ENCODE measurements at regions not wholly inside any gene's neighbourhood (a gene's known extent, or its start where the extent isn't known, plus 50 kb on each side); places are given as distances from the start of the nearest gene placed in this dataset.

DNA sequence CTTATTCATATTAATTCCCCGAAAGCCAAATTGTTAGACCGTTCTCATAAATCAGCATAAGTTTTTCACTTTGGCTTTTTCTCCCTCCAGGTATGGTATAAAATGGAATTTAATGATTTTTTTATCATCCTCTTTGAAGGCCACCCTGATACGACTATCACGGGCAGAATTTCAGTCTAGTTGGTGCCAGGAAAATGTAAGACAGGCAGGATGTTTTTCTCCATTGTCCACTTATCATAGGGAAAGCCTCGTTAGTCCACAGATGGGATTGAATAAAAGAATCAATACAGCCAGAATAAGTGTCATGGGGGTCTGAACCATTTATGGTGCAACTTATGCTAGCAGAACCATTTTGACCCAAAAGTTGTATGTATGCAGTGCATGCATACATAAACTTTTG lies 566.0 kb upstream of the ARGLU1 start:
- no peak for DNase-seq

DNA sequence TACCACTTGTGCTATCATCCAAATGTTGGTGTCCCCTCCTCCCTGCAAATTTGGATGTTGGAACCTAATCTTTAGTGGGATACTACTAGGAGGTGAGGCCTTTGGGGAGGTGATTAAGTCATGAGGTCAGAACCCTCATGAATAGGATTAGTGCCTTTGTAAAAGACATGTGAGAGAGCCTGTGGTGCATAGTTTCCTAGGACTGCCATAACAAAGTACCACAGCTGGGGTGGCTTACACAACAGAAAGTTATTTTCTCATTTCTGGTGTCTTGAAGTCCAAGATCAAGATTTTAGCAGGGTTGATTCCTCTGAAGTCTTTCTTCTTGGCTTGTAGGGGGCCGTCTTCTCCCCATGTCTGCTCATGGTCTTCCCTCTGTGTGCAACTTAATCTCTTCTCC lies 562.6 kb upstream of the ARGLU1 start:
- DNase-seq: no peak

DNA sequence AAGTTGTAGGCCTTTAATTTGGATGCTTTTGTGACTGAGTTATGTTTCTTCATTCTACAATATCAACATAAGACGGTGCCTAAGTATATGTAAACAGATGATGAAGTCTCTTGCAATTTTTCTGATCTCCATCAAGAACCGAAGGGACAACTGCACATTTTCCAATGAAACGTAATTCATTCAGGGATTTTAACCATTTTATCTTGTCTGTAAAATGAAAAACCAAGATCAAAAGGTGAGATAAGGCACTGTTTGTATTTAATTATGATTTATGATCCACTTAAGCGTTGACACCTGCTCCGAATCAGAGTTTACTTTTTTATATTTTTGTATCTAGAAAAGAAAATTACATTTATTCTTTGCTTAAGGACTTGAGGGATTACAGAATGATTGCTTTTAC lies 556.8 kb upstream of the ARGLU1 start:
- peak; percentile 78 for DNase-seq

DNA sequence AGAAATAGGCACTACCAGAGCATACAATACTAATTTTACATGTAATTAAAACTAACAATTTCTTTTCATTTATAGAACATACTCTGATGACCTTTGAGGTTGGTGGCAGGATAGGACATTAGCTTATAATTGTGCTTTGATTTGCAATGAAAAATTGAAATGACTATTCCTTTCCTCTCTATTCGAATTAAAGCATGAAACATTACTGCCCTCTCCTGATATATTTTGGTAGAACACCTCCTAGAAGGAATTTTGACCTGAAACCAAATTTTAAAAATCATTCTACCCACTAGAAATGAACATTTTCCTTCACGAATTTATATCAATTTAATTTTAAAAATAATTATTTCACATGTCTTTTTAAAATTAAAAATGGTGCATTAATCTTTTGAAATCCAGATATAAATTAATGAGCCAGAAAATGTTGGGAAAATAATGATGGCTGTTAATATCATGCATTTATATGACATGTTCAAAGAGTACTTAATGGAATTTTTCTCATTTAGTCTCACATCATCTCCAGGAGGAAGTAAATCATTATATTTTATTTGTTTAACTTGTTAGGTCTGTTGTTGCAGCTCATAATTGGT lies 556.3 kb upstream of the ARGLU1 start:
- peak; percentile 36 for DNase-seq

DNA sequence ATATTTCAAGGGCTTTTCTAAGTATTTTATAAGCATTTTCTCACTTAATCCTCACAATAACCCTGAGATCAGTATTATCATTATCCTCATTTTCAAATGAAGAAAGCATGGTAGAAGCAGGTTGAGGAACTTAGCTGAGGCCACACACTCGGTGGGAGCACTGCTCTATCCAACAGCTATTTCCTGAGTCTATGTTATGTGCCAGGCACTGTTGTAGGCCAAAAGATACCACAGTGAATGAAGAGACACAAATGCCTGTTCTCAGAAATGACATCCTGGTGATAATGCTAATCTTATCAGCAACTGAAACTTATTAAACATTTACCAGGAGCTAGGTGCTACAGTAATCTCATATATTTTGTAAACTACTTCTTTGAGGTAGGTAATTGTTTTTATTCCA lies 553.9 kb upstream of the ARGLU1 start:
- no peak for DNase-seq

DNA sequence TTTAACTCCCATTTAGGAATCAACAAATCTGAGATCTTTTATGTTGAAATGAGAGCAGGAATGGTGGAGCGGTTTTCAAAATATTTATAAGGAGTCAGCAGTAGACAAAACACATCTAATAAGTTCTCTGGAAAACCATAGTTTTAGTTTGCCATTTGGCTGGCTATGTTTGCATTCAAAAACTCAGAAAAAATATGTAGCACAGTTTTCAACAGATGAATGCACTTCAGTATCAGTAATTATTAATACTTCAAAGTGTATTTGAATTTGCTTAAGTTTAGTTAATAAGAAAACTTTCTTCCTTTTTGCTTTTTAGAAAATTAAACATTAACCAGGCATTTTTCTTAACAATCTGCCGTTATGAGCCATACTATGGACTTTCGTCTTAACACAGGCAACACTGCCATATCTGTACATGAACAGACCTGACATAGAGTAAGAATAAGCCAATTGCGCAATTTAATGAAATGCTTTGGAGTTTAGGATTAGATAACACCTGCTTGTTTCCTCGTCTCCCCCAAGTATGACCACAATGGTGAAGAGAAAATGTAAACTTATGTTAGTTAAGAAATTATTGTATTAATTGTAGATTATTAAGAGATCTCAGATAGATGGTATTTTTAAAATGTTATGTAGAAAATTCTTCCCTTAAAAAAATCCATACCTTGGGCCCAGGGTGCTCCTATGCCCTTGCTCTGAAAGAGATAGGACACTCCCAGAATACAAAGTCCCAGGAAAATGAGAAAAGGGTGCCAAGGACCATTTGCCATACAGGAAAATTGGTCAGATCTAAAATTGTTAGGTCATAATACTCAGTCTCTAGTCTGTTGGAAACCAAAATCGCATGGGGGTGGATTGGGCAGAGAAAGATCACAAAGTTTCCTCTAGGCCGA lies 552.3 kb upstream of the ARGLU1 start:
- DNase-seq: no peak

DNA sequence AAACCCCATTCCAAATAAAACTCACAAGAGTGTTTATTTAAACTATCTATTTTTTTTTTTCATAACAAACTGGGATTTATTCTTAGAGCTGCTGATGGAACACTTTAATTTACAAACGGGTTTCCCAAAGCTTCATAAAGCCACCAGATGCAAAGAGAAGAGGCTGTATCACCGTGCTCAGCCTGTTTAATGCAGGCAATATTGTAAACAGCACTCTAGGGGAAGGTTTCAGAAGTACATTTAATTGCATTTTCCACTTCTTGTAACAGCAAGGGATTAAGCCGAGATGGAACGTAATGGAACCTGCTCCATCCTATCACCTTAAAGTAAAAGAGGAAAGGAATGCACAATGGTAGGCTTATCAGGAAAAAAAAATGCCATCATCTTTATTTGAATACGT lies 550.6 kb upstream of the ARGLU1 start:
- no peak for DNase-seq

DNA sequence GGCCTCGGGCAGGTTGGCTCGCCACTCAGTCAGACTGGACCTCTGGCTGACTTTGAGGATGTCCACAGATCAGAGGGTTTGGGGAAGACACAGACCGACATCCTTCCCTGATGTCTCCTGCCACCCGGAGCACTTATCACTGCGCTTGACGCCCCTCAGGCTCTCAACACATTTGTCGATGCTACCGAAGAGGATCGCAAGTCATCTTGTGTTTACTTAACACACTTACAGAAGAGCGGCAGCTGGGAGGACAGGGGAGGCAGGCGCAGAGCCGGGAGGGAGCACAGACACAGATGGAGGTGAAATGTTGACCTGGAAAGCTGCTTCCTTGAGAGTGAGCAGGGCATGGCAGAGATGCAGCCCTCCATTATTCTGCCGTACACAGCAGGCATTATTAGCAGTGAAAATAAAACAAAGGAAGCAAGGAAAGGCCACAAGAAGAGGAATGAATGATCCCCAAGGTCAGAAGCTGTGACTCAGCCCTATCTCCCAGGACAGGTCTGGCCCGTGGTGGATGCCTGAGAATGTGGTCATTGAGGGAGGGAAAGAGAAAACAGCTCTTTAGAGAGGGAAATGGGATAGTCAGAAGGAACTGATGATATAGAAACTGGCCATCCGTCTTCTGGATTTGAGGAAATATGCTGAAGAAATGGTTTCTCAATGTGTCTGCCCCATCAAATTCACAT lies 549.5 kb upstream of the ARGLU1 start:
- DNase-seq: no peak

DNA sequence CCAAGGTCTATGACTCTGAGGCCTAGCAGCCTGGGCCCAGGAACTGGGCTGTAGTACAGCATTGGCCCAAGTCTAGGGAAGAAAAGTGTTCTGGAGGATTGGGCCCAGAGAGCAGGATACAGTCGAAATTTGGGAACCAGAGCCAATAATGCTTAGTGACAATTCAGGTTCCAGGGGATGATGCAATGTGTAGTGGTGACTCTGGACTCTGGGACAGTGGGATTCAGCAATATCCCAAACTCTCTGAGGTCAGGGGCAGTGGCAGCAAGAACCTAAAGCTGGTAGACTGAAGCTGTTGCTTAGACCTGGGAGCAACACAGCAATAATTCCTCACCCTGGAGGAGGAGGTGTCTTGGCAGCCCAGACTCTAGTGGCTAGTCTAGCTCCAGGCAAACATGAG lies 545.5 kb upstream of the ARGLU1 start:
- no peak for DNase-seq

DNA sequence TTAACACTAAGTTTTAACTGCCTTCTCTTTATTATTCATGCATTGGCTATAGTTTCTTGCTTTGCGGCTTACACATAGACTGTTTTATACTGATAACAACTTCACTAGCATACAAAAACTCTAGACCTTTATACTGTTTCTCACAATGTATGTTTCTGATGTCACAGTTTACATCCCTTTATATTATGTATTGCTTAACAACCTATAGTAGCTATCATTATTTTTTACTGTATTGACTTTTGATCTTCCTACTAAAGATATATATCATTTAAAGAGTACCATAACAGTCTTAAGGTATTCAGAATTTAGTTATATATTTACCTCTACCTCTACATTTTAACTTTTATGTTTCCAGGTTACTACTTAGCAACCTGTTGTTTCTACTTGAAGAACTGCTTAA lies 543.3 kb upstream of the ARGLU1 start:
- DNase-seq: no peak

DNA sequence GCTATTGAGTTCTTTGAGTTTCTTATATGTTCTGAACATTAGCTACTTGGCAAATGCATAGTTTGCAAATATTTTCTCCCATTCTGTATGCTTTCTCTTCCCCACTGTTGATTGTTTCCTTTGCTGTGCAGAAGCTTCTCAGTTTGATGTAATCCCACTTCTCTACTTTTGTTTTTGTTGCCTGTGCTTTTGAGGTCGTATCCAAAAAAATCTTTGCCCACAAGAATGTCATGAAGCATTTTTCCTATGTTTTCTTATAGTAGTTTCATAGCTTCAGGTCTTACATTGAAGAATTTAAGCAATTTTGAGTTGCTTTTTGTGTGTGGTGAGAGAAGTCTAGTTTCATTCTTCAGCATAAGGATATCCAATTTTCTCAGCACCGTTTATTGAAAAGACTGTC lies 536.7 kb upstream of the ARGLU1 start:
- no peak for DNase-seq

DNA sequence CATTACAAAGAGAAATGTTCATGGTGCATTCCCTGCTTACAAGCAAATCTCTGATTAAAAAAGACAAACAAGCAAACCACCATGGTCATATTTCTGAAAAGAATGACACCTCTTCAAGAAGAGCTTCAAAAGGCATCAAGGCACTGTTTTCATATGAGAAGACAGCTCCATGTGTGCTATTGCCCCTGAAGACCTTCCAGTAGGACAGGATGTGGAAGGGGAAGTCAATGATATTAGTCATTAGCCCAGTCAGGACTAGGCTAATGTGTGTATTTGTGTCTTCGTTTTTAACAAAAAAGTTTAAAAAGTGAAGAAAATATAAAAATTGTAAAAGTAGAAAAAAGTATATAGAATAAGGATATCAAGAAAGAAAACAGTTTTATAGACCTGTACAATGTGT lies 534.7 kb upstream of the ARGLU1 start:
- DNase-seq: no peak

DNA sequence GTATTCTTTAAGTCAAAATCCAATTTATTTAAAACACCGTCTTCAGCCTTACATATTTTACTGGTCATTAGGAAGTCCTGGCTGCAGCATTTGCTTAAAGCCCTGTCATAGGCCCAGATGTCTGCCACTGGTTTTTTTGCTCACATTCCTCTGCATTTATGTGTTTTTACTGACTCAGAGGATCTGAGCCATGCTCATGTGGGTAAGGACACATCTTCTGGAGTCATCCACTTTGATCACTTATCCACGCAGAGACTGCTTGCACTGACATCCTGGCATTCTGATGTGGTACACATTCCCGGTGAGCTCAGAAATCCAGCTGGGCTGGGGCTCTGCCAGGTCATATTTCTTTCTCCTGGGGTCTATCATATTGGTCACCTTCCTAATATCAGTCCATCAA lies 531.7 kb upstream of the ARGLU1 start:
- DNase-seq: no peak

DNA sequence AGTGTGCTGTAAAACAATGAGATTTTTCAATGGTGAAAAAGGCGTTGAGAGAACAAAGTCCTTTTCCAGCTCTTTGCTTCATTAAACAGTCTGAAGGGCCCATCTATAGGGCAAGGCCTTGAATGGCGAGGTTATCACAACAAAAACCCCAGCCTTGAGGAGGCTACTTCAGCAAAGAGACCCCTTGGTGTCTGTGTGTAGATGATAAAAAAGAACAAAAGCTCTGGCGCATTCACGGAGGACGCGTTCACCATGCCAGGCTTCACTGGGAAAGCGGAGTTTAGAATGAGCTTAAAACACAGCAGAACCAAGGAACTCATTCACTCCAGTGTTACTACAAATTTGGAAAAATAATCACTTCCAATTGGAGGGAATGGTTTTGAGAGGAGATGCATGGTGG lies 530.0 kb upstream of the ARGLU1 start:
- no peak for DNase-seq

DNA sequence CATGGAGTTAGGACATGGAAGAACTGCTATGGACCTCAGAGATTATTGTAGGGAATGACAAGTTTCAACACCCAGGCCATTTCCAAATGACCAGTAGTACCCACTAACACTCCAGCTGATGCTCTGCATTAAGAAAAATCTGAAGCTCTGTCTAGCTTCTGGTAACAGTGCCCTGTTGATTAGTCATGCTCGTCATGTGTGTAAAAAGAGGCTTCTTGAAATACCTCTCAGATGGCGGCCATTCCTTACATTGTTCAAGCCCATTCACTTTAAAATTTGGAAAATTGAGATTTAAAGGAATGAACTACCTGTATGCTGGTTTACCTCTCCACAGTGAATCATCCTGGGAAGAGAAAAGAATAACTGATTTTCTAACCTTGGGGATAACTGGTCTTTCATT lies 527.9 kb upstream of the ARGLU1 start:
- no peak for DNase-seq

DNA sequence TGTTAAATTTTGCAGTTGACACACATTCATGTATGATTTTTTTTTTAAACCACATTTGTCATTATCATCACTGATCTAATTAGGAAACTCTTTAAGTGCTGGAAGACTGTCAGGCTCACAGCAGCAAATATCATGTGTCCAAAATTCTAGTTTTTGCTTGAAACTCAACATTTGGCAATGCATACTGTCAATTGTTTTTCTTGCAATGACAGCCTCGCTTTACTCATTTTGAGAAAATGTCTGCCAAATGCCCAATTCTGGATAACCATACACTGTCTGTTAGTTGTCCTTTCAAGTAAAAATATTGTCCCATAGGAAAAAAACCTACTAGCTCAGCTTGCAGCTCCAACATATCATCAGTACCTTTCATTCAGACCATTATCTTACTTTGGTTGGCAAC lies 523.9 kb upstream of the ARGLU1 start:
- no peak for DNase-seq

DNA sequence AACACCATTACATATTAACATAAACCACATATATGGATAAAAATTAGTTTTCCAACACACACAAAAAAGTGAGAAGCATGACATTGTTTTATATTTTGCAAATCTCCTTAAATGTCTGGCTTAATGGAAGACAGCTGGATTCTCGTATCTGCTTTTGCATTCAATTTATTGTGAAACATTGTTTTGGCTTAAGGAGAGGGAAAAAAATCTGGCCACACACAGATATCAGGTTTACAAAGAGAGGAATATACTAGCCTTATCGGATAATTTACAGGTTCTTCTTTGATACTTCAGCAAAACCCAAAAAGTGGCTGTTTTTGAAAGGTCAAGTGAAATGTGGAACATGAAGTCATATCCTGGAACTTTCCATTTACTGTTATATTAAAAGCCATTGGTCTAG lies 523.5 kb upstream of the ARGLU1 start:
- no peak for DNase-seq

DNA sequence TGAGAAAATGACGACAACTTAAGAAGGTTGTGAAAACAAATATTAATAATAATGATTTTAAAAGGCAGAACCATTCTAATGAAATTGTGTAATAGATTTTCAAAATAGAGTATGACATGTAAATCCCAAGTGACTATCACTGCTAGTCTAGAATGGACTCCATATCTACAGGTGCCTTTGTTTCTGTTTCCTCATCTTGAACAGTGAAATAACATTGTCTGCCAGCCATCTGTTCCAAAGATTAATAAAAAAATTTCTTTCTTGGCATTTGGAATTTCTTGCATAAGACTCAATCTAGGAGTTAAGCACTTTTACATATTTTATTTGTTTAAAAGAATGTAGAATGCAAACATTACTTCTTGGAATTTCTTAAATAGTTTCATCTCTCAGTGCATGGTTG lies 520.1 kb upstream of the ARGLU1 start:
- DNase-seq: no peak

DNA sequence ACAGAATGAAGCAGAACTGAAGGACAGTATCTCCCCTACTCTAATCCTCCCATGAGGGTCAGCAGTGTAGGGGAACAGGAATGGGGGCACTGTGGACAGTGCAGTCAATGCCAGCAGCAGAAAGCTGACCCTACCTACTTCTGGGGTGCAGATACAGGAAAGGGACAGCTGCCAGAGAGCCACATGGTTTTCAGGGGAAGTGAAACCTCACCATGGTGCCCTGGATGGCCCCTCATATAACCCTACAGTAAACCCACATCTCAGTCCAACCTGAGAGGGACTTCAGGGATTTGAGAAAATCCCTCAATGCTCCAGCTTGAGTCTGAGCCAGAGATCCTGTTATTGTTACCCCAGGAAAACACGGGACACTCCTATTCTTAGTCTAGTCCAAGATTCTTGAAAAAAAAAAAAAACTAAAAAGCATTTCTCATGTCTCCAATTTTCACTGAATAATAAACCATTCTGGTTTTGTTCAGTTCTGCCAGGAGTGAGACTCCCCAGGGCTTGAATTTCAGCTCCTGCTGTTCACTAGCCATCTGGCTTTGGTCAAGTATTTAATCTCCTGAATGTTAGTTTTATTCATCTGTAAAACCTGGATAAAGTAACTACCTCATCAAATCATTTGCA lies 511.6 kb upstream of the ARGLU1 start:
- no peak for DNase-seq

DNA sequence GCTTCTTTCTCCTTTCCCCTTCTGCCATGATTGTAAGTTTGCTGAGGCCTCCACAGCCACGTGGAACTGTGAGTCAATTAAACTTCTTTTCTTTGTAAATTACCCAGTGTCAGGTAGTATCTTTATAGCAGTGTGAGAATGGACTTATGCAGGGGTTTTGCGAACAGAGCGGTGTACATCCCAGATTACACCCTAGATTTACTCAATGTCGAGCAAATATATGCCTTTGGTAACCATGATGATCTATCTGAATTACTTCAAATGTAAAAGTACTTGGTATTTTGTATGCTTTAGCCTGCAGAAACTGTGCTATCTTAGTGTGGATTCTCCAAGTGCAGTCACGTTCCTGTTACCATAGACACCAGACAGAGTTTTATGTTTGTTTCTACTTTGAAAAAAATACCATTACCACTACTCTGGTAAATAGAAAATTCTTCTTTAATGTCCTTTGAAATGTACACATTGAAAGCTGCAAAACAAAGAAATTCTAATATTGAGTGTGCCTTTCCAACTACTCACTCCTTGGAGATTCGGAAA lies 510.4 kb upstream of the ARGLU1 start:
- DNase-seq: no peak

DNA sequence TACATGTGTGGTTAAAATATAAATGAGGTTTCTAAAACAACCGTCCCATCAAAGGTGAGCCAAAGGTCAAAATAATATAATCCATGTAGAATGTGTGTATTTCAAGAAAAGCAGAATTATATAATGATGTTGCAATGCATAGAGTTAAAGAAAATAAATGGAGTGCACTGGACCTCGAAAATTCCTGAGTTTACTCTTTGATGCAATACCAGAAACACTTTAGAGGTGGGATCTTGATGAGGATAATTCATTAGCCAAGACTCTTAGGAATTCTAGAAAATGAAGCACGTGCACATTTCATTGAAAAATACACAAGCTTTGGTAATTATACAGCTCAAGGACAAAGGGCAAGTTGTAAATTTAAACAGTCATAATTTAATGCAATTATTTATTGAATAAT lies 508.9 kb upstream of the ARGLU1 start:
- no peak for DNase-seq

DNA sequence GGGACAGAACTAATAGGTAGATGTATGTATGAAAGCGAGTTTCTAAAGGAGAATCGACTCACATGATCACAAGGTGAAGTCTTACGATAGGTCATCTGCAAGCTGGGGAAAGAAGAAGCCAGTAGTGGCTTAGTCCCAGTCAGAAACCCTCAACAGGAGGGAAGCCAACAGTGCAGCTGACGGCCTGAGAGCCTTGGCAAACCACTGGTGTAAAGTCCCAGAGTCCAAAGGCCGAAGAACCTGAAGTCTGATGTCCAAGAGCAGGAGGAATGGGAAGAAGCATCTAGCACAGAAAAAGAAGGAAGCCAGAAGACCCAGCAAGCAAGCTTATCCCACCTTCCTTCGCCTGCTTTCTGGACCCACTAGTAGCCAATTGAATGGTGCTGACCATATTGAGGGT lies 507.6 kb upstream of the ARGLU1 start:
- DNase-seq: no peak

DNA sequence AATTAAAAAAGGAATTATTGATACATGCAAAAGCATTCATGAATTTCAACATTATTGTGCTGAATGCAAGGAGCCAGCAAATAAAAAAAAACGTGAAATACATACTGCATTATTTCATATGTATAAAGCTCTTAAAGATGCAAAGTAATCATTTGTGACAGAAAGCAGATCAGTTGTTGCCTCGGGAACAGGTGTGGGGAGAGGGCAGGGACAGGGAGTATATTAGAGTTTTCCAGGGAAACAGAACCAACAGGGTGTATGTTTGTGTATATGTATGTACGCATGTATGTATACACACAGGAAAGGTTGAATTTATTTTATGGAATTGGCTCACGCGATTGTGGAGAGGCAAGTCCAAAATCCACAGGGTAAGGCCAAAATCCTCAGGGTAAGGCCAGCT lies 502.9 kb upstream of the ARGLU1 start:
- no peak for DNase-seq
